ENCODE measurements at regions not wholly inside any gene's neighbourhood (a gene's known extent, or its start where the extent isn't known, plus 50 kb on each side); places are given as distances from the start of the nearest gene placed in this dataset.

DNA sequence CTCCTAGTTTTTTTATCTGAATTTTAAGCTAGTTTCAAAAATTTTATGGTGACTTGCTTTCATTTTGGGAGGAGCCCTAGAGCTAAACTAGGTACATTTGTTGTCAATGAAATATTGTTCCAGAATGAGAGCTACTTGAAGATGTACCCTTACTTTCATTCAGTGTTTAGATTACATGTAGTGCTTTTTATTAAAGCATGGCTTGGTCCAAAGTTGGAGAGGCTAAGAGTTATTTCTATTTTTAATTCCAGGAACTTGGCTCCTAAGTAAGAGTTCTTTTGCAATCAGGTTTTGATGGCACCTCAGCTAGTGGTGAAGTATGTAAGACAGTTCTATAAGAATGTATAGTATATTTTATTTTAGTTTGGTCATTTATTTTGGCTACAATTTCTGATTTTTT lies 165.5 kb downstream of the PRR32 start:
- Mint-ChIP-seq H3K4me1 (ENCODE audit: unreplicated experiment) (no peaks in the 10 kb centered on the region), H3K27ac (ENCODE audit: unreplicated experiment) (no peak overlapping the region), H3K4me3 (ENCODE audit: unreplicated experiment) (no peak overlapping the region), H3K27me3 (ENCODE audit: unreplicated experiment) (no peaks in the 10 kb centered on the region), H3K36me3 (ENCODE audit: unreplicated experiment) (no peaks in the 10 kb centered on the region), H3K9me3 (ENCODE audit: unreplicated experiment) (peaks cover 35% of the 10 kb centered on the region)
- TF ChIP-seq, protein P1, sequence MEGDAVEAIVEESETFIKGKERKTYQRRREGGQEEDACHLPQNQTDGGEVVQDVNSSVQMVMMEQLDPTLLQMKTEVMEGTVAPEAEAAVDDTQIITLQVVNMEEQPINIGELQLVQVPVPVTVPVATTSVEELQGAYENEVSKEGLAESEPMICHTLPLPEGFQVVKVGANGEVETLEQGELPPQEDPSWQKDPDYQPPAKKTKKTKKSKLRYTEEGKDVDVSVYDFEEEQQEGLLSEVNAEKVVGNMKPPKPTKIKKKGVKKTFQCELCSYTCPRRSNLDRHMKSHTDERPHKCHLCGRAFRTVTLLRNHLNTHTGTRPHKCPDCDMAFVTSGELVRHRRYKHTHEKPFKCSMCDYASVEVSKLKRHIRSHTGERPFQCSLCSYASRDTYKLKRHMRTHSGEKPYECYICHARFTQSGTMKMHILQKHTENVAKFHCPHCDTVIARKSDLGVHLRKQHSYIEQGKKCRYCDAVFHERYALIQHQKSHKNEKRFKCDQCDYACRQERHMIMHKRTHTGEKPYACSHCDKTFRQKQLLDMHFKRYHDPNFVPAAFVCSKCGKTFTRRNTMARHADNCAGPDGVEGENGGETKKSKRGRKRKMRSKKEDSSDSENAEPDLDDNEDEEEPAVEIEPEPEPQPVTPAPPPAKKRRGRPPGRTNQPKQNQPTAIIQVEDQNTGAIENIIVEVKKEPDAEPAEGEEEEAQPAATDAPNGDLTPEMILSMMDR (IDR thresholded peaks at IDR 0.05): no peak
- DNase-seq (ENCODE audit: extremely low spot score, unreplicated experiment): no peak

DNA sequence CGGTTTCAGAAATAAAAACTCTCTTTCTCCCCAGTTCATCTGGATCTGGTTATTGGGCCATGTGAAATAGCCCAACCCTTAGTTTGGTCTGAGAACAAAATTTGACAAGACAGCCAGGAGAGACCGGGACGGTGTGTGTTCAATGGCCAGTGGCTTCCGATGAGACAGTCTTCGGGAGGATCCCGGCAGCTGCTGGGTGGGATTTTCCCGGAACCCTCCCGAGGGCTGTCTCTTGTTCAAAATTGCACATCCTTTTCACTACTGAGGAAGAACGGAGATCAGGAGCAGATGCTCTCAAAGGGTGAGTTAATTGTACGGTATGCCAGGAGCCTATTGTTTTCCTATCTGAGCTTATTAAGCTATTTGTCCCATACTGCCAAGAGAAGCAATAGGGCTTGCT lies 166.5 kb downstream of the PRR32 start:
- Mint-ChIP-seq H3K27ac (ENCODE audit: unreplicated experiment) (no peak overlapping the region), H3K27me3 (ENCODE audit: unreplicated experiment) (no peaks in the 10 kb centered on the region), H3K9me3 (ENCODE audit: unreplicated experiment) (peaks cover 37% of the 10 kb centered on the region), H3K36me3 (ENCODE audit: unreplicated experiment) (no peaks in the 10 kb centered on the region), H3K4me3 (ENCODE audit: unreplicated experiment) (no peak overlapping the region), H3K4me1 (ENCODE audit: unreplicated experiment) (no peaks in the 10 kb centered on the region)
- TF ChIP-seq, protein P1 (IDR thresholded peaks at IDR 0.05): no peak
- no peak for DNase-seq (ENCODE audit: extremely low spot score, unreplicated experiment)

DNA sequence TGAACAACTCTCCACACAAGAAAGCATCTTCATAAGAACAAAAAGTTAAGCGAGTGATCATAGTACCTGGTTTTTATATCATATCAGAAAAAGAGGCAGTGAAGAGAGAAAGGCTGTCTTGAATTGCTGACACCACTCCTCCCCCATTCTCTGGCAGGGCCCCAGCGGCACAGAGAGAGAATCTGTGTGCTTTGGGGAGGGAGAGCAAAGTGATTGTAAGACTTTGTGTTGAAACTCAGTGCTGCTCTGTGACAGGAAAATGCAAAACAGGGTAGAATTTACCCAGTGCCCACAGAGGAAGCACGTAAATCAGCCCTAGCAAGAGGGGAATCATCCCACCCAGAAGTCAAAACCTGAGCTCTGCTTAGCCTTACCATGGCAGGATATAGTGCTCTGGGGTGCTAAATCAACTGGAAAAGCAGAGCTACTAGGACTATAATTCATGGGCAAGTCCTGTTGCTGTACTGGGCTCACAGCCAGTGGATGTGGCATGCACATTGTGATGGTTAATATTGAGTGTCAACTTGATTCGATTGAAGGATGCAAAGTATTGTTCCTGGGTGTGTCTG lies 174.6 kb downstream of the PRR32 start:
- H3K4me1 Mint-ChIP-seq (ENCODE audit: unreplicated experiment): no peaks in the 10 kb centered on the region
- H3K27me3 Mint-ChIP-seq (ENCODE audit: unreplicated experiment): no peaks in the 10 kb centered on the region
- H3K36me3 Mint-ChIP-seq (ENCODE audit: unreplicated experiment): no peaks in the 10 kb centered on the region
- TF ChIP-seq, protein P1 (IDR thresholded peaks at IDR 0.05): no peak
- no peak overlapping the region for H3K27ac Mint-ChIP-seq (ENCODE audit: unreplicated experiment)
- peaks cover 51% of the 10 kb centered on the region for H3K9me3 Mint-ChIP-seq (ENCODE audit: unreplicated experiment)
- no peak overlapping the region for H3K4me3 Mint-ChIP-seq (ENCODE audit: unreplicated experiment)
- no peak for DNase-seq (ENCODE audit: extremely low spot score, unreplicated experiment)

DNA sequence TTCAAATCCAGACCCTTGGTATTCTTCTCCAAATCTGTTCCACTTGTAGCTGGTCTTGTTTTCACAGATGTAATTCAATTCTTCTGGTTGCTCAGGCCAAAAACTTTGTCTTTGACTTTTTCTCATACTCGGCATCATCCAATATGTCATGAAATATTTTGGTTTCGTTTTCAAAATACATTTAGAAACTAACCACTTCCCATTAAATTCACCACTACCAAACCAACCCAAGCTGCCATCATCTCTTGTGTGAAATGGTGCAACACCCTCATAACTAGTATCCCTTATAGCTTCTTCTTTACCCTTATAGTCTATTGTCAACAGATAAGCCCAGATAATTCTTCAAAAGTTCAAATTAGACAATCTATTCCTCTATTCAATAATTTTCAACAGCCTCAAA lies 192.1 kb downstream of the PRR32 start:
- no peak overlapping the region for H3K27ac Mint-ChIP-seq (ENCODE audit: unreplicated experiment)
- H3K4me1 Mint-ChIP-seq (ENCODE audit: unreplicated experiment): no peaks in the 10 kb centered on the region
- no peaks in the 10 kb centered on the region for H3K27me3 Mint-ChIP-seq (ENCODE audit: unreplicated experiment)
- H3K9me3 Mint-ChIP-seq (ENCODE audit: unreplicated experiment): peaks cover 45% of the 10 kb centered on the region
- DNase-seq (ENCODE audit: extremely low spot score, unreplicated experiment): no peak
- H3K4me3 Mint-ChIP-seq (ENCODE audit: unreplicated experiment): no peak overlapping the region
- TF ChIP-seq, protein P1 (IDR thresholded peaks at IDR 0.05): no peak
- H3K36me3 Mint-ChIP-seq (ENCODE audit: unreplicated experiment): no peaks in the 10 kb centered on the region

DNA sequence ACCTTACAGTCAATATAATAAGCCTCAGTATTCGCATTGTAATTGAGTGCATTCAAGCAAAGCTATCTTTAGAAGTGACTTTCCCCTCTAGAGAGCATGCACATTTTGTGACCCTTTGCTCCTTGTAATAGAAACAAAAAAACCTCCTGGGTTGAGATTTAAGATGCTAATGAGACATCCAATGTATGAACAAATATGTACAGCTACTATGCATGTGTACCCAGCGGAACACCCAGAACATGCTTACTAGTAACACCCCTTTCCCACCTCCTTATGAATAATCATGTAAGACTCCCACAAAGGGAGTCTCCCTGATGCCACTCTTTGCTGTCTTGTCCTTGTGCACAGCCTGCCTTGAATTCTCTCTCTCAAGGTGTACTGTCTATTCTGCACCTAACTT lies 205.5 kb downstream of the PRR32 start:
- Mint-ChIP-seq H3K36me3 (ENCODE audit: unreplicated experiment) (no peaks in the 10 kb centered on the region), H3K27ac (ENCODE audit: unreplicated experiment) (no peak overlapping the region), H3K27me3 (ENCODE audit: unreplicated experiment) (no peaks in the 10 kb centered on the region), H3K9me3 (ENCODE audit: unreplicated experiment) (peaks cover 38% of the 10 kb centered on the region), H3K4me1 (ENCODE audit: unreplicated experiment) (no peaks in the 10 kb centered on the region), H3K4me3 (ENCODE audit: unreplicated experiment) (no peak overlapping the region)
- no peak for DNase-seq (ENCODE audit: extremely low spot score, unreplicated experiment)
- TF ChIP-seq, protein P1 (IDR thresholded peaks at IDR 0.05): no peak
